IPS-NIHi11 (cell line): ENCODE measurements at regions not wholly inside any gene's neighbourhood (a gene's known extent, or its start where the extent isn't known, plus 50 kb on each side); places are given as distances from the start of the nearest gene placed in this dataset.
A peak's percentile ranks its signal among the peaks of the same experiment; 100 is the strongest.

Experiments
- DNase-seq: peaks from one replicate; pipeline ENCODE4 v3.0.0; 2012; ENCODE audit warnings: mixed read lengths, low spot score

DNA sequence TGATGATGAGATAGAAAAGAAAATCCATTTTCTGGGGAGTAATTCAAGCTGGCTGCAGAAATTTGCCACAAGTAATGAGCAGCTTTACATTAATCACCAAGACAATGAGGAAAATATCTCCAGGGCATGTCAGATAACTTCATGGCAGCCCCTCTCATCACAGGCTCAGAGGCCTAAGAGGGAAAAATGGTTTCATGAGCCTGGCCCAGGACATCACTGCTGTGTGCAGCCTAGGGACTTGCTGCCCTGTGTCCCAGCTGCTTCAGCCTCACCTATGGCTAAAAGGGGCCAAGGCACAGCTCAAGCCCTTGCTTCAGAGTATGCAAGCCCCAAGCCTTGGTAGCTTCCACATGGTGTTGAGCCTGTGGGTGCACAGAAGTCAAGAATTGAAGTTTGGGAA lies 161.7 kb downstream of the OPA1 start:
- DNase-seq = no peak

DNA sequence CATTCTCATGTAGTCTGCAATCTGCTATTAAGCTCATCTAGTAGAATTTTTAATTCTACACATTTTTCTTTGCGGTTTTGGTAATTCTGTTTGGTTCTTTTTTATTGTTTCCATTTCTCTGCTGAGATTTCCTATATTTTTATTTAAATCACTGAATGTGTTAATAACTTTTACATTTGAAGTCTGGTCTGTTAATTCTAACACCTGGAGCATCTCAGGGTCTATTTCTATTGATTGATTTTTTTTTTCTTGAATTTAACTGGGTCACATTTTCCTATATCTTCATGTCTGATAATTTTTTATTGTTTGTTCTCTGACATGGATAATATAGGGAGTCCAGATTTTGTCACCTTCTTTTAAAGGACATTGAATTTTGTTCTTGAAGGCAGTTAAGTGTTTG lies 163.5 kb downstream of the OPA1 start:
- no peak for DNase-seq

DNA sequence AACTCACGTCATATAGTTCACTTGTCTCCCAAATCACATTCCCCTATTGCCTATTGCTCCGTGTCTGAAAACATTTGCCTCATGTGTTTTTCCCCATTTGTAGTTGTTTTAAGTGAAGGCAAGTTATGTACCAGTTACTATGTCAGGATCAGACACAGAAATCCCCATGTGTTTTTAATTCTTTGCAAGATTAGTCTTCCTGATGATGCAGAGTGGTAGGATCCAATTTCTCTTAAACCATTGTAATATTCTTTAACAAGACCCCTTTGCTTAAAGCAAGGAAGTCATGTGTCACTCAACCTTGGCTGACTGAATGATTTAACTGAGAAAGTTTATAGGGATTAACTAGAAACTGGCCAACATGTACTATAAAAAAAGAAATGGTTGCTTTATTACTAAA lies 164.4 kb downstream of the OPA1 start:
- DNase-seq = no peak

DNA sequence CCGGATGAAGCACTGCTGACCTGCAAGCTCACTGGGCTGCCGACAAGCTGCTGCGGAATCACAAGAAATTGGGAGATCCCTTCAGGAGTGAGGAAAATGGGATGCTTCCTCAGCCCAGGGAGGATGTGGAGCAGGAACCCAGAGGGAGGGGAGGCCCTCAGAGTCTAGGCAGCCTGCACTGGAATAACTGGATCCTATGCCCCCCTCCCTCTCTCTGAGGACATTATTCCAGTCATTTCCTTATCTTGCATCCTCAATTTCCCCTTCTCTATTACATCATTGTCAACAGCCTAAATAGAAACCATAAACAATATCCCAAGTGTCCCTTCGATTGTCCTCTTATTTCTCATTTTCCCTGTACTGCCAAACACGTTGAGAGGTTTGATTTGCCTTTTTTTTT lies 169.0 kb downstream of the OPA1 start:
- DNase-seq = no peak

- no peak for DNase-seq
Observed at GRCh38 chr3:193762657-193763056, 169.6 kb downstream of the OPA1 start.

GRCh38 chr3:193764959-193765358 lies 172.0 kb downstream of the OPA1 start:
- DNase-seq = no peak

- no peak for DNase-seq
Observed at GRCh38 chr3:193767353-193768069, 174.5 kb downstream of the OPA1 start.

GRCh38 chr3:193768070-193768394 lies 175.0 kb downstream of the OPA1 start:
- no peak for DNase-seq

GRCh38 chr3:193769437-193769836 lies 176.4 kb downstream of the OPA1 start:
- DNase-seq = no peak

GRCh38 chr3:193771011-193771652 lies 178.1 kb downstream of the OPA1 start:
- no peak for DNase-seq

DNA sequence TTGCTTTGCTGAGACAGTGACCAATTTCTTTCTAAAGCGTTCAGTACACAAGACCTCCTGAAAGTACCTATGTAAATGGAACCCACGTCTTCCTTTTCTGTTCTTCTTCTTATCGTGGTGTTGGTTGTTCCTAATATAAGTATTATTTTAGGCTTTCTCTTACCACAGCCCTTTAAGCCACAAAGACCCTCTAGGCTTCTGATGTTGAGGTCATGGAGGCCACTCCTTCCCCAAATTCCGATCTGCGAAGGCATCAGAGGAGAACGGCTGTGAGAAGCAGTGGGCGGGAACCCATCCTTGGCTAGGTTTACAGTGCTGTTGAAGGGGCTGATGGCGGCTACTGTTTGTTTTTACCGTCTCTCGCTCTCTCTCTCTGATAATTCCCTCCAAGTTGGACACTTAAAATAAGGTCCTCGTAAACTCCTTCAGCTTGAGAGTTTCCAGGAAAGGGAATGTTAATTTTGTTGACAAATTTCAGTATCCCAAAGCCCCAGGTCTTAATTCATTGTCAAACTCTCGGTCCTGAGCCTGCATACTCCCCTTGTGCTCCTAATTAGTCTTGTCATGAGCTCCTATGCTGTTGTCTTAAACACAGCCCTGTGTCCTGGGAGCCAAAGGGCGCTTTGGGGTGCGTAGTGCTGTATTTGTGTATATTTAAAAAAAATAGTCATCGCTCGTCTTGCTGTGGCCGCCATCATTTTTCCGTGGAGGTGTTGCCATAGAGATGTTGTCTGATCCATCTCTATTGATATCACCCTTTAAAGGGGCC lies 178.8 kb downstream of the OPA1 start:
- no peak for DNase-seq

DNA sequence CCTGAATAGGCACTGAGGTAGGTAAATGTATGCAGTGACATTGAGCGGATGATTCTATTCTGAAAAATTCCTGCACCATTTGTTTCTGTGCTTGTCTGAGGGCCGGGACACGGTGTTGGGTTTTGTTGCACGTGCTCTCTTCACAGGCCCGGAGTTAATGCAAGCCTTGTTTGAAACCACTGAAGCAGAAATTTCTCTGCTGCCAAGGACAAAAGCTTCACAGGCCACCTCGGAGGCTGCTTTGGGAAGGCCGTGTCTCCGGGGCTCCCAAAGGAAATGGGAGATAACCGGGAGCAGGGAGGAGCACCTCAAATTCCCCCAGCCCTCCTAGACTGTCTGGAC lies 179.4 kb downstream of the OPA1 start:
- peak; percentile 57 for DNase-seq

DNA sequence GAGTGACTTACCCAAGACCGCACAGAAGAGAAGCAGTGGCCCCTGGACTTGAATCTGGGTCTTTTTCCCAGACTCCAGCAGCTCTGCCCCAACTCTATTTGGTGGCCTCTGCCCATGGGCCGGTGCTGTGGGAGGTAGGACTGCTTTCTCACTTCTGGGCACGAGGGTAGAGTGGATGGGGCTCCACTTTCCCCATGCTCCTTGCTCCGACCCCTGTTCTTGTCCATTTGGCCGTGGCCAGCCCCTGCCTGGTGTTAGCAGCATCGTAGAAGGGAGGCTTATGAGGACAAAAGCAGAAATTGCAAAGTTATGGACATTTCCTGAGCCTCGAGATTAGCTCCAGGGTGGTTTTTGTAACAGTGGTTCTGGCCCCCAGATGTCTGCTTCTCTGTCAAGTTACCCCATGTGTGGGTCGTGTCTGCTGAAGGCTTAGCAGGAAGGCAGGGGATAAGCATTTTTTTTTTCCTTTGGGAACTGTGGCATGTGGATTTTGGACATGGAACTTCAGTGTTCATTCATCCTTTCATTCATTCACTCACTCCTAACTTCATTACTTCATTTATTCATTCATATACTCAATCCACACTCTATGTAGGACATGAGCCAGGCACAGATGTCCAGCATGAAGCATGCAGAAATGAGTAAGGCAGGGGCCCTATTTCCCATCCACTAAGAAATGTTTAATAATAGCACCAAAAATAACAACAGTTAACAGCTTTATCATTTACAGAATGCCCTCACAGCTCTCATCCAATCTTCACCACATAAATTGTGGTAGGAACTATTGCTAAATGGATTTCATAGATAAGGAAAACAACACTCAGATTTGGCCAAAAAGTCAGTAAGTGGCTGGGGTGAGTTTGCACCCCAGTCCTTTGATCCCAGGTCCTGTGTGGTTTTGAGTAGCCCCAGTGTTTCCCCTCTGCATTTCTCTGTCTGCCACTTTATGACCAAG lies 180.5 kb downstream of the OPA1 start:
- DNase-seq = no peak

GRCh38 chr3:193774272-193774915 lies 181.4 kb downstream of the OPA1 start:
- no peak for DNase-seq

GRCh38 chr3:193774916-193775285 lies 181.9 kb downstream of the OPA1 start:
- DNase-seq = no peak

- peak; percentile 73 for DNase-seq
Observed at GRCh38 chr3:193775421-193776077, 182.5 kb downstream of the OPA1 start.

DNA sequence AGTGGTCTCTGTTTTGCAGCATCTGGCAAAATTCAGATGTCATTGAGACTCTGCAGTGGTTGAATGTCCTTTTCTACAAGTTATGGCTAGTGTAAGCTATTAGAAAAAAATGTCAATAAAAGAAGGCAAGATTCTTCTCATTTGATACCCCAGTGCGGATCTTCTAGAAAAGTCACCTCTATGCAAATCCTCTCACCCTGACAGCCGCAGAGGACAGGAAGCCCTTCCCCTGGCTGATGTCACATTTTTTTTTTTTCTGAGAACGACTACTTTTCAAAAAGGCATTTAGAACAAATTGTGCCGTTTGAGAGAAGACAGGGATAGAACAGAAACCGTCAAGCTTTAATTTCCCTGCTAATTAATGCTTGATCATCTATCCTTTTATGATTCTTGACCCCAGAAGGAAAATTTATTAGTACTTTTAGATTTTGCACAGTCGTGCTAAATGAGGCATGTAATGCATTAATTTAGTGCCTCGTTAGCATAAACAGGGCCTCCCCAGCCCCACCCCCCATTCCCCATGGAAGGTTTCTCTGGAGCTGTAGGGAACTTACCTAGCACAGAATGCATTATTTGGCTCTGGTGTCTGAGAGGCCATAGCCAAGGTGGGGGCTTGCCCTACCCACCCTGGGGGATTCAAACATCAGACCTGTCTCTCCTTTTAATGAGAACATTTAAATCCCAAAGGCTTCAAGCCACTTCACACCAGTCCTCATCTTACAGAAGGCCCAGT lies 183.8 kb downstream of the OPA1 start:
- no peak for DNase-seq

GRCh38 chr3:193777524-193777923 lies 184.5 kb downstream of the OPA1 start:
- no peak for DNase-seq

DNA sequence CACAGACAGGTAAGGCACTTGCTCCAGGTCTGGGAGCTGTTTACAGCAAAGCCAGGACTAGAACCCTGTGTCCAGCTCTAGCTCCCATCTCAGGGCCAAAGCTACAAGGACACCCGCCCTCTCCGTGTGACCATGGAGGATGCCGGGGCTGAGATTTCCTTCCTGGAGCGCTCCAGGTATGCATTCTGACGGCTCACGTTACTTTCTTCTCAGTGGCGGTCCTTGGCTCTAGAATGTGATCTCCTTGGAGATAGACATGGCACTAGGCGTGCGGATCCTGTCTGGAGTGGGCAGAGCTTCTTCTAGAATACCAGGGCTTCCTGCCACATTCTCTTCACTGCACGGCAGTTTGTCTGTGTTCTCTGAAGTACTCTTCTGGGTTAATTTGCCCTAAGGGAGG lies 185.7 kb downstream of the OPA1 start:
- no peak for DNase-seq

DNA sequence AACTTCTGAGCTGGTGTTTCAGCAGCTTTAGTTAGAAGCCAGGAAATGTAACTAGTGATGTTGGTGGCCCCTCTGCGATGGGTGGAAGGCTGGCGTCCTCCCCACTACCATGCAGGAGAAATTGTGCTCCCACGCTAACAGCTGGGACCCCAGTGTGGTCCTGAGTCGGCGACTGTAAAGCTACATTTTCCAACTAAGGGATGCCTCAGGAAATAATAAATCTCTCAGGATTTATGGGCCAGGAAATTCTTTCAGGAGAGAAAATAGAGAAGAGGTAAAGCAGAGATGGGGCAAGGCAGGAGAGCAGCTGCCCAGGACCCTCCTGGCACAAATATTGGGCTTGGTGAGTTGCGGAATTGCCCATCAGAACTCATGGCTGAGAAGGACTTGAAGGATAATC lies 186.9 kb downstream of the OPA1 start:
- no peak for DNase-seq

DNA sequence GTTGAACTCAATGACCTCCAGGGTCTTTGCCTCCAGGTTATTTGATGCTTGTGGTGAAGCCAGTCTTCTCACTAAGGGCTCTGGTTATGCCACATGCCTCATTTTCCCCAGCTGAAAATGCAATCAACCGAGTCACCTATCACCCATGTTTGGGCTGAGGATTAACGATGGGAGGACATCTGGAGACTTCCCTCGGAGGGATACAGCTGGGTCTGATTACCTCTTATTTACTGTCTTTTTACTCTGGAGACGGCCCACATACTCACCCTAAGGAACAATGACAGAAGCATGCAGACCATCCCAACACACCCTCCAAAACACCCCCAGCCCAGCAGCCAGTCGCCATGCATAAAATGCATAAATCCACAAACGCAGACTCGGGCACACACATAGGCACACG lies 187.4 kb downstream of the OPA1 start:
- no peak for DNase-seq
